Inferior parietal cortex (tissue), 1 donor: ENCODE measurements at regions not wholly inside any gene's neighbourhood (a gene's known extent, or its start where the extent isn't known, plus 50 kb on each side); places are given as distances from the start of the nearest gene placed in this dataset.
"Not testable (repeated sequence)": the region's sequence is repeated elsewhere in the genome, so short reads cannot be mapped to it uniquely, and the experiment has no call there.

Source experiments
- DNase-seq: peaks from one replicate; pipeline ENCODE4 v3.0.0-alpha.2; 2016; ENCODE audit errors: extremely low spot score

DNA sequence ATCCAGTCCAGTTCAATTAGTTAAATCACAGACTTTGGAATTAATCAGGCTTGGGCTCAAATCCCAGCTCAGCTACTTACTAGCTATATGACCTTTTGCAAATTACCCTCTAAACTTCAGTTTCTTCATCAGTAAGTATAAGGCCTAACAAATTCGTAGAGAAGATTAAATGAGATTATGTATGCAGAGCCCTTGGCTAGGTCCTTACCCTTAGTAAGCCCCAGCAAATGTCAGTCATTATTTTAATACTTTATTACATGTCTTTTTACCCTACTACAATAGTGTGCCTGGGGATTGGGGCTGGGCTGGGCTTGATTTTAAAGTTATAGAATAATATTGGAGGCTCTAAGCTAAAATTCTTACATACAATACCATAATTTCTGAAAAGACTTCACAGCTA lies 326.1 kb upstream of the PREP start:
- no peak for DNase-seq

DNA sequence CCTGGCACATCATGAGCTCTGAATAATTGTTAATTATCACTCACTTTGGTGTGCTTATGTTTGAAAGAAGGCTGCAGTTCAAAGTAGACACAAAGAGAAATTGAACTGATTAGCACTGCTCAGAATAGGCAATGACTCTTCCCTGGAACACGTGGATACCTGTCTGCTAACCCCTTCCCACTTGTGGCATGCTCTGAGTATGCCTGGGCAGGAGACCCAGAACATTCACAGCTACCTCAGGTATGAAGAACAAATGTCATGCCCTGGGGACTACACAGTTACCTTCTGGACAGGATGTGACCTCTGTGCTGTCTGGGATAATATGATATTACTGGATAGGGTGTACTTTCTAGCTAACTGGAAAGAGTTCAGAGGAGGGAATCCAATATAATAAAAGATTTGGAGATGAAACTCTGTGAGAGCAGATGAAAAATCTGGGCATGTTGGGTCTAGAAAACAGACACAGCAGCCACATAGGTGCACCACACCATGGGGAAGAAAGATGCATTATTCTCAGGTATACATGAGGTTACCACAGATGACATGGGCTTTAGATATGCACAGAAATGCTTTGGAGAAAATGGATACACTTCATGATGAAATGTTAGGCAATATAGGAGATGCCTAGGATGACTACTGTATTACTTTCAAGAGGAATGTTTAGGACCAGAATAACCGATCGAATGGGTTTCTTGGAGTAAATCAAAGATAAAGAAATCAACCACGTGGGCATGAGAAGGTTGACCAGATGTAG lies 324.2 kb upstream of the PREP start:
- DNase-seq = no peak

DNA sequence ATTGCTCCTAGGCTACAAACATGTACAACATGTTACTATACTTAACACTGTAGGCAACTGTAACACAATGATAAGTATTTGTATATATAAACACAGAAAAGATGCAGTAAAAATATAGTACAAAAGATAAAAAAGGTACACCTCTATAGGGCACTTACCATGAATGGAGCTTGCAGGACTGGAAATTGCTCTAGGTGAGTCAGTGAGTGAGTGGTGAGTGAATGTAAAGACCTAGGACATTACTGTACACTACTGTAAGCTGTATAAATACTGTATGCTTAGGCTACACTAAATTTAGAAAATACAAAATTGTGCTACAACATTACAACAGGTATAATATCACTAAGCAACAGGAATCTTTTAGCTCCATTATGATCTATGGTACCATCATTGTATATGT lies 312.0 kb upstream of the PREP start:
- no peak for DNase-seq

DNA sequence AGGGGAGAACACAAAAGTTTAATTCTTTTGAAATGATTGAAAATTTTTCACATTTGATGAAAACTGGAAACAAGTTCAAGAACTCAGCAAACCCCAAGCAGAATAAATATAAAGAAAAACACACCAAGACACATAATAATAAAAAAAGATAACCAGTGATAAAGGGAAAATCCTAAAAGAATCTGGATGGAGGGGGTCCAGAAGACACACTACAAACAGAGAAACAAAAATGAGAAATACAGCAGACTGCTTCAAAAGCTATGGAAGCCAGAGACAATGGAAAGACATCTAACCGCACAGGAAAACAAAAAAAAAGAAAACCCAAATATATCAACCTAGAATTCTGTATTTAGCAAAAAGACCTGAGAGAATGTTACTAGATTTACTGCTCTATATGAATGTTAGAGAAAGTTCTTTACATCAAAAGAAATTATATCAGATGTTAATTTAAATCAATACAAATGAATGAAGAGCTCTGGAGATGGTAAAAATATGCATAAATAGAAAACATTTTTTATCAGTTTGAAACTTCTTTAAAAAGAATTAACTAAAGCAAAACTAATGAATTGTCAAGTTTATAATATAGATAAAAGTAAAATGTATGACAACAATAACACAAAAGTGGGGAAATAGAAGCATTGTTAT lies 310.7 kb upstream of the PREP start:
- DNase-seq = no peak

DNA sequence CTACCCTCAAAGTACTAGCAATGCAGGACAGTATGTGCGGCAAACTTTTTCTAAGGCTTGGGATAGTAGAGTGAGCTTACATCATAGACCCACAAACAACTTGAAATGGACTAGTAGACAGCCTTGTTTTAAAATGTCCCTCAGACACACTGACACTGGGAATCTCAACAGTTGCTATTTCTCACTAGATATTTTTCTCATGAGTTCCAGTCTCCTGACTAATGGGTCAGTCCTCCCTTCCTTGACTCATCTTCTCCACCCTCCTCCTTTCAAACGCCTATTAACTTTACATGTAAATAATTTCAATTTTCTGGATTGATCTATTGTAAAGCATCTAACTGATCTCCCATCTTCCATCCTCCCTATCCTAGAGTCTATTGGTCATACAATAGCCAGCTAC lies 308.3 kb upstream of the PREP start:
- DNase-seq = no peak

DNA sequence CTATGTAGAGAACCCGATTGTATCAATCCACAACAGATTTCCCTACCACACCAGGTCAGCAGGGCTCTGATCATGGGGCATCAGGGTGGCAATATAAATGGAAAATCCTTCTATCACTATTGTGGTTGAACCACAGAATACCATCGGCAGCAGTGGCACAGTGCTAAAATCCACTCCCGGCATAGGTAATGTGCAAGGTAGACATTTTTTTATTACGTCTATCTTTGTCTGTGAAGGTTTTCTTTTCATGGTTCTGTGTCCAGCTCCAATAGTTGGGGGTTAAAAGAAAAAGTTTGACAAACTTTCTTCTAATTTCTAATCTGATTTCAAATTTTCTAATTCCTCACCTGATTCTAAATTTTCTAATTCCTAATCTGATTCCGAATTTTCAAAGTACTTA lies 302.7 kb upstream of the PREP start:
- no peak for DNase-seq

DNA sequence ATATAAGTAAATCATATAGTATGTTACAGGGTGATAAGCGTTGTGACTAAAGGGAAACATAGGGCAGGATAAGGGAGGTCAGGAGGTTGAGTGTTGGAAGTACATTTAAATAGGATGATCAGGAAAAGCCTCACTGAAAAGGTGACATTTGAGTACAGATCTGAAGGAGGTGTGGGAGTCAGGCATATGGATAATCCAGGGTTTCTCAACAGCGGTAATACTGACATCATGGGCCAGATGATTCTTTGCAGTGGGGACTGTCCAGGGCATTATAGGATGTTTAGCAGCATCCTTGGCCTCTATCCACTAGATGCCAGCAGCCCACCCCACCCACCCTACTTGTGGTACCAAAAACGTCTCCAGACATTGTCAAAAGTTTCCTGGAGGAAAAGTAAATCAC lies 292.6 kb upstream of the PREP start:
- DNase-seq = no peak

- no peak for DNase-seq
Observed at GRCh38 chr6:105692613-105693215, 289.8 kb upstream of the PREP start.

DNA sequence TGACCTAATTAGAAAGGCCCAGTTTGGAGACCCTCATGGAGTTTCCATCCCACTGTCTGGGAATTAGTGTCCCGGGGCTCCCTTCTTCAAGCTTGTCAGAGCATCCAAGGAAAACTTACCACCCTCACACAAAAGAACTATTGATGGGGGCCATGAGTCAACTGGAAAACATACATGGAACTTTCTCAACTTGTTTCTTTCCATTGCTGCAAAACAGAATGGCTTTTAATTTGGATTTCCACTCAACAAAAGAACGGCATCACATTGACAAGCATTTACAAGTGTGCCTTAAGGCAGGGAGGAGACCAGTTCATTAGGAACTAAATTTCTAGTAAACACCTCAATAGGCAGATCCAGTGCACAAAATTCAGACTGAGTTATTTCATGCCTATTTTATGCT lies 289.1 kb upstream of the PREP start:
- no peak for DNase-seq

GRCh38 chr6:105691081-105691480 lies 288.2 kb upstream of the PREP start:
- no peak for DNase-seq

GRCh38 chr6:105688573-105688972 lies 285.7 kb upstream of the PREP start:
- no peak for DNase-seq

DNA sequence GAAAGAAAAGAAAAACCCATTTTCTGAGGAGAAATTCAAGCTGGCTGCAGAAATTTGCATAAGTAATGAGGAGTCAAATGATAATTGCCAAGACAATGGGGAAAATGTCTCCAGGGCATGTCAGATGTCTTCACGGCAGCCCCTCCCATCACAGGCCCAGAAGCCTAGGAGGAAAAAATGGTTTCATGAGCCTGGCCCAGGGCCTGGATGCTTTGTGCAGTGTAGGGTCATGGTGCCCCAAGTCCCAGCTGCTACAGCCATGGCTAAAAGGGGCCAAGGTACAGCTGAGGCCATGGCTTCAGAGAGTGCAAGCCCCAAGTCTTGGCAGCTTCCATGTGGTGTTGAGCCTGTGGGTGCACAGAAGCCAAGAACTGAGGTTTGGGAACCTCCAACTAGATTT lies 283.9 kb upstream of the PREP start:
- not testable (repeated sequence) for DNase-seq

DNA sequence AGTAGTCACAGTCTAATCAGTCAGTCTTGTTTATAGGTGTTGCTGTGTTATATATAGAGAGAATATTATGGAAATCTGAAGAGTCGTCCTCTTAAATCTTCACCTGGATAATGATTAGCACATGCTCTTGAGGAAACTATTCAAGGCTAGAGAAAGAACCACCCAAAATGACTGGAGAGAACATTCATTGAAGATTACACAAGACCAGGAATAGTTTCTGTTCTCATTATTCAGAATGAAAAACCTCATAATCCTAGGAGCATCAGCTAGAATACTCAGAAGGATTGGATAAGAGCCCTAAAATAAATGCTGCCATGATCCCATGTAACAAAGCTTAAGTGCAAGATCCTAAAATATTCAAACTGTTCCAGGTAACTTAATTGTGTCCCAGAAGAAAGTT lies 278.2 kb upstream of the PREP start:
- no peak for DNase-seq

DNA sequence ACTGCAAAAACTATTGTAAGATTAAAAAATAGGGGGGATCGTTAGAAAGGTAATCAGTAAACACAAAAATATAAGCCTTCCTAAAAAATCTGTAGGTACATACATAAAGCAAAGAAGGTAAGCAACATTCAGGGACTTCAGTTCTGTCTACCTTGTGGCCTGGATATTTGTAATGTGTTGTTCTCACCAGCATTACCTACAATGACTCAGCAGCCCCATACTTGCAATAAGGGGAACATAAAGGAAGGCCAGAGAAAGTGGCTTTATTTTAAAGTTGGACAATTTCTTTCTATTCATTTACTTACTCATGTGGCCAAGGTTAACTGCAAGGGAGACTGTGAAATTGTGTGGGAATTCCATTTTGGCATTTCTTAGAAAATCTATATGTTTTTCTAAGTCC lies 277.2 kb upstream of the PREP start:
- DNase-seq = no peak

DNA sequence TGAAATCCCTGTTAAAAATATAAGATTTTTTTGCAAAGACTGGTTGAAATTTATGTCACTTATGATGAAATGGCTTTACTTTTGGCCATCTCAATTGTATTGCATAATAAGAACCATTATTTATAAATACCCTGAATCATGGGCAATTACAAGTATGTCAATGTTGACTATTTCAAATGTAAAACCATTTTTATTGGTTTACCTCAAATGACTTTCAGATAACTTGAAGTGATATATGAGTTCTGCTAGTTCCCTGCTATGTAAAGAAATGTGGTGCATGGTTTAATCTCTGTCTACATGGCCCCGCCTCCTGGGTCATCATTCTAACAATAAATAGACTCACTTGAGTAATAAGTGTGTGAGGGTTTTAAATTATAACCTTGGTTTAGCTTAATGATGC lies 275.6 kb upstream of the PREP start:
- DNase-seq = no peak

DNA sequence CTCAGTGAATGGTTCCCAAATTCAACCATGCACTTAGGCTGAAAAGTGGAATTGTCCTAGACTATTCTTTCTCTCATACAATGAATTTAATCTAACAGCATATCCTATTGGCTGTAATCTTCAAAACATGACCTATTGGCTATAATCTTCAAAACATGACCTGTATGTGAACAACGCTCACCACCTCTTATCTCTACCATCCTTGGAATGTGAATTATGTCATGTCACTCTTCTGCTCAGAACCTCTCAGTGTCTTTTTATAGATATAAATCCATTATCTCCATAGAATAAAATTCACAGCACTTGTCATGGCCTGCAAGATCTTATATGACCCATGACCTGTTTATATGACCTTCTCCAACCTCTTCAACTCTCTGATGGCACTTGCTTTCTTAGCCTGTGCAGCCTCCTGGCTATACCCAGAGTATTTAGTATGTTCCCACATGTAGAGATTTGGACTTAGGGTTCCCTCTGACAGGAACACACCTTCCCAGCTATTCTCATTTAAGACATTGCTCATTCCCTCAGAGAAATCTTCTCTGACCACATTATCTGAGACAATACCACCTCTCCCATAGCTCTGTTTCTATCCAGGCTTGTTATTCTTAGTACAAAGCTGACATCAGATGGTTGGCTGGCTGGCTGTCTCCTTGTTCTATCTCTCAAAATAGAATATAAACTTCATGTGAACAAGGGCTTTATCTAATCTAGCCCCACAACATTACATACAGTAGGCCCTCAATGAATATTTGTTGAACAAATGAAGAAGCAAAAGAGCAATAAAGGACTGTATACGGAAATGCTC lies 275.0 kb upstream of the PREP start:
- DNase-seq = no peak

DNA sequence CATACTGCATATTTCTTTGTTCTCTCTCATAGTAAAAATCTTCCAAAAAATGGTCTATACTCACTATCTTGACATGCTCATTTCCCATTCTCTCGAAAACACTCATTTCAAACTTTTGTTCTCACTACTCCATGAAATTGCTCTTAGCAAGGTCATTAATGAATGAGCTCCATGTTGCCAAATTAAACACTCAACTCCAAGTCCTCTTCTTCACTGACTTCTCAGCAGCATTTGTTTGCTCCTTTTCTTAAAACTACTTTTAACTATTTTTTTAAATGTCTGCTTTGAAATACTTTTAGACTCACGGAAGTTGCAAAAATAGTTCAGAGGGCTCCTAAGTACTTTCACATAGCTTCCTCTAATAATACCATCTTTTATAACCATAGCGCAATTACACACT lies 274.0 kb upstream of the PREP start:
- no peak for DNase-seq

- DNase-seq = no peak
Observed at GRCh38 chr6:105675715-105676397, 273.0 kb upstream of the PREP start.

DNA sequence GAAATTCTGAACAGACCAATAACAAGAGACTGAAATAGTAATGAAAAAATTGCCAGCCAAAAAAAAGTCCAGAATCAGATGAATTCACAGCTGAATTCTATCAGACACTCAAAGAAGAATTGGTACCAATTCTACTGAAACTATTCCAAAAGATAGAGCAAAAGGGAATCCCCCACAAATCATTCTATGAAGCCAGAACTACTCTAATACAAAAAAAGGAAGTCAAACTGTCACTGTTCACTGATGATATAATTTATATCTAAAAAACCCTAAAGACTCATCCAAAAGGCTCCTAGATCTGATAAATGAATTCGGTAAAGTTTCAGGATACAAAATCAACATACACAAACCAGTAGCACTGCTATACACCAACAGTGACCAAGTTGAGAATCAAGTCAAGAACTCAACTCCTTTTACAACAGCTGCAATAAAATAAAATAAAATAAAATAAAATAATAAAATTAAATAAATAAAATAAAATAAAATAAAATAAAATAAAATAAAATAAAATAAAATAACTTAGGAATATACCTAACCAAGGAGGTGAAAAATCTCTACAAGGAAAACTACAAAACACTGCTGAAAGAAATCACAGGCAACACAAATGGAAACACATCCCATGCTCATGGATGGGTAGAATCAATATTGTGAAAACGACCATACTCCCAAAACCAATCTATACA lies 270.1 kb upstream of the PREP start:
- DNase-seq = not testable (repeated sequence)

DNA sequence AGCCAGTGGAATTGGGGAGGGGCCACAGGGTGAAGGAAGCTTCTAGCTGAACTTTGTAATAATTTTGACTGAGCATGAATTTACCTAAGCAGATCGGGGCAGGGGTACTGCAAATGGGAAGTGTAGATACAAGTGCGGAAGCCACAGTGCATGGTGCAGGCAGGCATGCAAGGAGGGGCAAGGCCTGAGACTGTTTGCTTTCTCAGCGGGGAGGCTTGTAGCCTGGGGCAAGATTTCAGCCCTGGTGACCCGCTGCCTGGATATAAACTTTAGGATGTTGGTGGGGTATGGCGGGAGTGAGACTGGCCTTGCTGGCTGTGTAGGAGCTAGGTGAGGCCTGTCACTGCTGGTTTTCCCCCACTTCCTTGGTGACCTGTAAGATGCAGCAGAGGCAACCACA lies 266.4 kb upstream of the PREP start:
- no peak for DNase-seq

GRCh38 chr6:105667056-105667455 lies 264.2 kb upstream of the PREP start:
- no peak for DNase-seq
